ENCODE measurements at regions not wholly inside any gene's neighbourhood (a gene's known extent, or its start where the extent isn't known, plus 50 kb on each side); places are given as distances from the start of the nearest gene placed in this dataset.

DNA sequence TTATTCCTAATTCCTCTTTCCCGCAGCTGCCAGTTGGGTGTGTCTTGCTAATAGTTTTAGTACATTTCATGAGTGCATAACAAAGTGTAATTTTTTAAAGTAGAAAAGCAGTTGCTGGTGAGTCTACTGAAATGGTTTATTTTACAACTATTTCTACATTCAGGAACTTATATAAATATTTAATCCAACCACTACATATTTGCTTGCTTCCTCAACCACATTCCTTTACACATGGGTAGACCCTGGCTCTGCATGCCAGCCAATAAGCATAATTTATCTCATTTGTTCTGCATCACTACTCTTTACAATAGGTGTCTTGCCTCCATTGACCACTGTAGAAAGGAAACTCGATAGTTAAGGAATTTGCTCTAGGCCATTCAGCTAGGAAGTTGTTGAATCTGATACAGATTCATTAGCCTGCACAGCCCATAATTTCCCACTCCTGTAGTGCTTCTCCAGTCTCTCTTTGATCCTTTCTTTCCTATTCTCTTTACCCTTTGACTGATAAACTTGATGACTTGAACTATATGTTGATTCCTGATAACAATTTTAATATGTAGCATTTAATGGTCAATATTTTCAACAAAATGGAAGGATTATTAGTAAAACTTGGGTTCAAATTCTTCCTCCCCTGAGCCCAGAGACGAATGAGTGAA lies 342.5 kb upstream of the ACTBL2 start:
- peak; percentile 97 for DNase-seq

DNA sequence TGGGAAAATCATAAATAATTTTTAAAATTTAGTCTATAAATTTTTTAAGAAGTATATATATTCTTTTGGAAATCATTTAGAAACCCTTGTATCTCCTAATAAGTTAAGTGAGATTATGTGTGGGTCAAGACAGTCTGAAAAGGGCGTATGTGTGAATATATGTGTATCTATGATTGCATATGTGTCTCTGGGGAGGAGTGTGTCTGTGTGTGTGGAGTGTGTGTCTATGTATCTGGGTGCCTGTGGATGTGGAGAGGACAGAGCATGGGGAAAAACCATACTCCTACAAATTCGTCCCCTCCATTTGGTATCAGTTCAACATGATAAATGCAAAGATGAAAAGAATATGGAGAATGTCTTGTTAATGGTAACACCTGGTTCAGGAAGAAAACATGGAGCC lies 342.0 kb upstream of the ACTBL2 start:
- no peak for DNase-seq

DNA sequence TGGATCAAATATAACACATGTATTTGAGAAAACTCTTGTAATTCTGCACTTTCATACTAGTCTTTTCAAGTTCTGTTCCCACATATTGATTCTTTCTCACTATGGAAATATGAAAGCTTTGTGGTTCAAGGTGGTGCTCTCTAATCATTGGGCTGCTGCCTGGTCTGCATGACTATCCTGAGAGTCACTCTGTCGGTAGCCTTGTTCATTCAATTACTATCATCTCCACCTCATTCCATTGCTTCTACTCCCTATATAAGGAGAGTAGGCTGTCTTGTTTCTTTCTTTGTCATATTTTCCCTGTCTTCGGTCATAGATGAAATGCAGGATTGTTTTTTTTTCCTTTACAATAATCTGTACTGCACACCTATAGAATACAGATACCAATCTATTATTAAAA lies 341.4 kb upstream of the ACTBL2 start:
- peak; percentile 90 for DNase-seq

DNA sequence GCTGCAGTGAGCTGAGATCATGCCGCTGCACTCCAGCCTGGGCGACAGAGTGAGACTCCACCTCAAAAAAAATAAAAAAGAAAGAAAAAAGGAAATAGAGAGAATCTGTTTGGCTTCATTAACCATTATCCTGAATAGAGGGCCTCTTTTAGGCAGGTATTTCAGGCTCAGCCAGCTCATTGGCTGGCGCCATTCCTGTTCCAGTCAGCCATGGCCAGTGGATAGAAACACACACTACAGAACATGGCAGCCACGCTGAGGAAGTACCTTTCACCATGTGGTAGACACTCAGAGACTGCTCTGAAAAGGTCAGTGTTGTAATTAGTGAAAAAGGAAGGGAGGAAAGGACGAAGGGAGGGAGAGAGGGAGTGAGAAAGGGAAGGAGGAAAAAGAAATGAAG lies 340.0 kb upstream of the ACTBL2 start:
- DNase-seq, result no peak

DNA sequence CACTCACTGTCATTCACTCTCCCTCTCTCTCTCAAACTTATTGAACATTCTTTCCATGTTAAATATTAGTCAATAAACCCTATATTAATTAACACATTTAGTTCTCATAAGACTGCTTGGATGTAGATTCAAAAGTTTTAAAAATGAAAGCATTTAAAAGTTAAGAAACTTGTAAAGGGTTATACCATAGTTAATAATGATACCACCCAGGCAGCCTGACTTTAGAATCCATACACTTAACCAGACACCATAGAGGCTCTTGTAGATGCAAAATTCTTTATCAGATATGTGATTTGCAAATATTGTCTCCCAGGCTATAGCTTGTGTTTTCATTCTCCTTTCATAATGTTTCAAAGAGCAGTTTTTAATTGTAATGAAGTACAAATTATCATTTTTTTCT lies 335.8 kb upstream of the ACTBL2 start:
- DNase-seq, result no peak

DNA sequence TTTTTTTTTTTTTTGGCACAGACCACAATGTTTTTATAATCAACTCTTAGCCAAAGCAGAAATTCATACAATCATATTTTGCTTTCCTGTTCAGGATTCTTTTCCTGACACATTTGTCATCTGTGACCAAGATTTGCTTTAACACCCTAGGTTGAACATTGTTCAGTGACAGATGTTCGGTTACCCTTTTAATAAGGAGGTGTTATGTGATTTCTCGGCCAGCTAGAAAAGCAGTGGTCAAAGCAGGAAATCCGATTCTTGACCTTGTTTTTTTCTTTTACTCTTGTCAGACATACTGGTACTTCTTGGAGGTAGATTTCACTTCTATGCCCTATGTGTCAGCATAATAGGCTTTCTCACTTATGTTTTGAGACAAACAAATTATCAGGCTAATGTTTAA lies 335.3 kb upstream of the ACTBL2 start:
- no peak for DNase-seq

DNA sequence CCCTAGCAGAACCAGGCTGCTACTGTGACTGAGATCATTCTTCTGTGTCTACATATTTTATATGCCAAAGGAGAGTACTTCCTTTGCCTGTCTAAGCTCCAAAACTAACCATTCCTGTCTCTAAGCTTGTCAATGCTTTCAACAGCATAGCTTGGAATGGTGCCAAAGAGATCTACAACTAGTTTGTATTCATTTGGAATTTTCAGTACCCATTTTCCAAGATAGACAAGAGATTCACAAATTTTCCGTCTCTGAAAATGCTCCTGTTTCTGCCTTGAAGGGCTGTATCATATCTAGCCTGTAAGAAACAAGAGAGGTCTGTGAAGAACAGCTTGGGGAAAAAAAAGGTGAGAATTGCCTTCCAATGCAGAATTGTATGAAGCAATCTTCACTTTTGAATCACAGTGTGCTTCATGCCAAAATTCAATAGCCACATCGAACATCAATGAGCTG lies 334.4 kb upstream of the ACTBL2 start:
- peak; percentile 38 for DNase-seq

DNA sequence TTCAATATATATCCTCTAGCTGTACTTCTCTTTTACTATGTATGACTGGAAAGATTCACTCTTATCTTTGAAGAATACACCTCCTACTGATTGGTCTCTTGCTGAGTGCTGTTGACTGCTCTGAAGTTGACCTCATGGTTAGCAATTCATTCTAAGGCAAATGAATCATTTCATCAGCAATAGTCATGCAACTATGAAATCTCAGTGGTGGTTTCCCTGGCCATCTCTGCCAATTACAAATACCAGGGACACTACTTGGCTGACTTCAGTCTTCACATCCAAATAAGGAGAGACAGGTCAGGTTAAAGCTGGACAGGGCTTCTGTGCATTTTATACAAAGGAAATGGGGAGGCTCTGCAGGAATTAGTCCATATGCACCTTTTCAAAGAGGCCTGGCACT lies 333.5 kb upstream of the ACTBL2 start:
- DNase-seq, result peak; percentile 98

DNA sequence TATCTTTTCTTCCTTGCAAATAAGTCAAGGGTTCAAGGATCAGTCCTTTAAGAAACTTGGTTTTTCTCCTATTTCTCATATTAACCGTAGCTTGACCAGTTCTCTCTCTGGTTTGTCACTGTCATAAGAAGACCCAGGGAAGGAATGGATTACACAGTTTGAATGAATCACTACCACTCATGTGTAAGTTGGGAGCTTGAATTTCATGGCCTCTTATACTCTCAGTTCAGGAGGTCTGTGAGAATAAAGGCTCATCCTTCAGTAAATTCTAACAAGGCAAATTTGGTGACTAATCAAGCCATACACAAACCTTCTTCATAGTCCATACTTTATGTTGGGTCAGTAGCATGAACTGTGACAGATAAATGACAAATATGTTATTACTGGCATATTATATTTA lies 323.1 kb upstream of the ACTBL2 start:
- no peak for DNase-seq

DNA sequence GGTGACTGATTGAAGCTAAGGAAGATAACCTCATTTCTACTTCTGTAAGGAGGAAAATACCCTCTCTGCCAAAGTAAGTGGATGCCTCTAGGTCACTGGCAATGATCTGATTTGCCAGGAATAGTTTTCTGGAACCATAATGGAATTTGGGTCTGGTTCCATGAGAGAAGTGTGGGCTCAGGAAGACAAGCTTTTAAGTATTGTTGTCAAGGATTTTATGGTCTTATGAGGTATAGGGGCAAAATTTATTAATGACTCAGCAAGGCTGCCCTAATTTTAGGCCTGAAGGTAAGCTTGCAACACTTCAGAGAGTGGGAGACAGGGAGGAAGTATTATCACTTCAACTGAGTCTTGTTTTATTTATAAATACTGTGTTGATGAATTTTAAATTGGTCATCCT lies 322.6 kb upstream of the ACTBL2 start:
- no peak for DNase-seq

DNA sequence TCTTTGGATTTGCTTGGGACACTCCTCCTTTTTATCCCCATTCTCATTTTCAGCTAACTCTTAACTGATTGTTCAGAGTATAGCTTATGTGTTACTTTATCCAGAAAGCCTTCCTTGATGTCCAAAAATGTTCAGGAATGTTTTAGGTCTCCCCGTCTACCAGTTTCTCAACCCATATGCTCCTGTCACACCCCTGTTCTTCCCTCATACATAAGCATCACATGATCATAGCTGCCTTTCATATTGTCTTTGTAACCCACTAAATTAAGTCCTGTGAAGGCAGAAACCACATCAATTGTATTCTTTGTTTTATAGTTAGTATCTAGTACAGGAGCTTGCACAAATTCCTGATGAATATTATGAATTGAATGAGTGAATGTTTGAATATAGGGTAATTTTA lies 321.9 kb upstream of the ACTBL2 start:
- DNase-seq, result no peak

DNA sequence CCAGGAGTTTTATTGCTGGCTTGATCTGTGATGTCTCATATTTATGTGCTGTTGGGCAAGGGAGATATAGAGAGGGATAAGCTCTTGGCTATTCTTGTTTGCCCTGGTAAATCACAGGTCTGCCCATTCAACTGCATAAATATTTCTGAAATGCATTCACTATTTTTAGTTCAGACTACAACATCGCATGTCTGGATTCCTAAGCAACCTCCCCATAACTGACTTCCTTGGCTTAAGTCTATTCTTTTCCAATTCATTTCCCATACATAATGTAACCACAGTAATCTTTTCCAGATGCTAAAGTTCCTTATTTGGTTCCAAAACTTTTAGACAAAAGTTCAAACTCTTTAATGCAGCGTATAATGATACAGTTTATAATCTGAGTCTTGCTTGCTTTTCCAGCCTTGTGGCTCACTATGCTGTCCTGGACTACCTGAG lies 321.4 kb upstream of the ACTBL2 start:
- DNase-seq, result peak; percentile 66

DNA sequence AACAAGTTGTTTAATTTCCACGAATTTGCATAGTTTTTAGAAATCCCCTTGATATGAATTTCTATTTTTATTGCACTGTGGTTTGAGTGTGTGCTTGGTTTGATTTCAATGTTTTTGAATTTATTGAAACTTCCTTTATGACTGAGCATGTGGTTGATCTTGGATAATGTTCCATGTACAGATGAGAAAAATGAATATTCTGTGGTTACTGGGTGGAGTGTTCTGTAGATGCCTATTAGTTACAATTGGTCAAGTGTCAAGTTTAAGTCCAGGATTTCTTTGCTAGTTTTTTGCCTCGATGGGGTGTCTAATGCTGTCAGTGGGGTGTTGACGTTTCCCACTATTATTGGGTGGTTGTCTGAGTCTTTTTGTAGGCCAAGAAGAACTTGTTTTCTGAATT lies 319.5 kb upstream of the ACTBL2 start:
- DNase-seq, result no peak

DNA sequence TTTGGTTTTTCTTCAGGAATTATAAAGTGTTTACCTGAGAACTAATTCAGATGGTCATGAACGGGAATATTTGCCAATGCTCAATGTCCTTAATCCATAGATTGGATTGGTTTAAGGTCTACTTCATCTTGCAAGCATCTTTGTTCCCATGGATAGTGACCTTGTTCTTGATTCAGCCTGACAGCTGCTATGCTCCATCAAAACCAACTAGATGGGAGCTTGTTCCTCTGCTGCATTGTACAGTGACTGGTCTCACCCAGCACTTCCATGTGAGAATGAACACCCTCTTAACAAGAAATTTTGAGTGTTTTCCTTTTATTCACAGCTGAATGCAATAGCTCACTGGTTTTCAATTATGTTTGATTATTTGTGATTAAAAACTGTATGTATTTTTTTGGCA lies 312.6 kb upstream of the ACTBL2 start:
- DNase-seq, result no peak

DNA sequence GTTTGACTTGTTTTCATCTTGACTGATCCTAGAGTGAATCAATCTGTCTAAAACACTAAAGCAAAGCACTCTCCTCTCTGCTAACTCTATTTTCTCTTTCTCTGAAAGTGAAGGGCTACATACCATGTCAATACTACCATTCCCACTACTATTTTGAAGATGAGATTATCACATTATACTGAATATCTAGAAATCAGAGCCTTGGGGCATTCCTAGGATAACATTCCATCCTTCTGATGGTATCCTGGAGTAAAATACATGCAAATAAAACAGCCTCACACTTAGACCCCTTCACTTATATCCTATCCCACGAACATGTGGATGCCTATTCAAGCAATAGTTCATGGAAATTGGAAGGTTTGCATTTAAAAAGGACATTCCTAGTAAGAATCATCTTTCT lies 309.3 kb upstream of the ACTBL2 start:
- DNase-seq, result peak; percentile 58

DNA sequence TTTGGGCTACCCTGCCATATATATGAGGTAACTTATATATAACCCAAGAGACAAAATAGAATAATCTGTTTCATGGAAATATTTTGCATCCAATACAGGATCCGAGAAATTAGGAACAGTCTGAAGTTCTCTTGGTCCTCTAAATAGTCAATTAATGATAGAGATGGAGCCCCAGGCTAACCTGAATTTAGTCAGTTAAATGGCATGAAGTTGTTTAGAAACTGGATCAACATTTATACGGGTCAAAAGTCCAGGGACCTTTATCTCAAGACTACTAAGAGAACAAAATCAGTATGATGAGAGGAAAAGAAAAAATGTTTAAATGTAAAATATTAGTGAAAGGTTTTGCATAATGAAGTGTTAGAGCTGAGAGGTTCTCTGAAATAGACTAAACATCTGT lies 303.3 kb upstream of the ACTBL2 start:
- DNase-seq, result no peak

DNA sequence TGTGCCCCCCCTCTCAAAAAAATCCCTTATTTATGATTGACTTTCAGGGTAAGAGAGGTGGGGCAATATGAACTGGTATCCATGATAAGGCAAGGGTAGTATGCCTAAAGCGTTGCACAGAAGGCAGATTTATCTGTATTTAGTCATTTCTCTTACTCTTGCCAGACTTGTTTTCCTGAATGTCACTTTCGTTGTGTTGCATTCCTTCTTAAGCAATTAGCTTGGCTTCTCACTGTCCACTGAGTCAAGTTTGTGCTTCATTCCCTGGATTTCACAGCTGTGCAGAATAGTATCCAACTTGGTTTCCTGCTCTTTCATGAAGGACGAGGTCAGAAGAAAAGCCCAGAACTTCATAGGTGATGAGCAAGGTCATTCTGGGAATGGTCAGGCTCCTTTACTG lies 301.5 kb upstream of the ACTBL2 start:
- peak; percentile 38 for DNase-seq

DNA sequence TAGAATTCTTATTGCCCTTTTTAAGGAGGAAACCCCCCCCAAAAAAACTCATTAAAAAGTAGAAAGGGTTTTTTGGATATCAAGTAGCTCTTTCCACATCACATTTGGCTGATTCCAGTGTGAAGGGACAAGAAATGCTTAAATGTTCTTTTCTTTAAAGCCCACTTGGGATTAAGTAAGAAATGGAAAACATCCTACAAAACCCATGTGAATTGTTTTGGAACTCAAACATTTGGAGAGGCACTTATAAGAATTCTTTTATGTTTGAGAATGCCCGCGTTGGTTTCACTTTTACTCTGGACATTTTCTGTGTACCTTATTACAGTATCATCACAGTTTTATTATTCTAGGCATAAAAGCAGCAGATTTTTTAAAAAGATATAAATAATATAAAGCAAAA lies 301.1 kb upstream of the ACTBL2 start:
- DNase-seq, result peak; percentile 23

DNA sequence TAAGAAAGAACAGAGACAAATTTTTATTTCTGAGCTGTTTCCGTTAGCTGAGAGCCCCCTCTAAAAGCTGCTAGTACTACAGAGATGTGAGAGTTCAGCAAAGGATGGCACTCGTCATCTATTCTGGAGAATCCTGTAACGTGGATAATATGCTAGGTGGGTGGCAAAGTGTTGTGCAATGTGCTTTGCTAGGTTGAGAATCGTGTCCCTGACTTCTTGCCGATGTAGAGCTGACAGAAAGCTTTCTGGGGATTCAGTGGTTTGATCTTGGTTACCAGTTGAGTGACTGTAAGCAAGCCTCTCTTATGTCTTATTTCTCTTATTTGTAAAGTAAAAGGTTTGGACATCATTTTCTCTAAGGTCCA lies 298.3 kb upstream of the ACTBL2 start:
- no peak for DNase-seq

DNA sequence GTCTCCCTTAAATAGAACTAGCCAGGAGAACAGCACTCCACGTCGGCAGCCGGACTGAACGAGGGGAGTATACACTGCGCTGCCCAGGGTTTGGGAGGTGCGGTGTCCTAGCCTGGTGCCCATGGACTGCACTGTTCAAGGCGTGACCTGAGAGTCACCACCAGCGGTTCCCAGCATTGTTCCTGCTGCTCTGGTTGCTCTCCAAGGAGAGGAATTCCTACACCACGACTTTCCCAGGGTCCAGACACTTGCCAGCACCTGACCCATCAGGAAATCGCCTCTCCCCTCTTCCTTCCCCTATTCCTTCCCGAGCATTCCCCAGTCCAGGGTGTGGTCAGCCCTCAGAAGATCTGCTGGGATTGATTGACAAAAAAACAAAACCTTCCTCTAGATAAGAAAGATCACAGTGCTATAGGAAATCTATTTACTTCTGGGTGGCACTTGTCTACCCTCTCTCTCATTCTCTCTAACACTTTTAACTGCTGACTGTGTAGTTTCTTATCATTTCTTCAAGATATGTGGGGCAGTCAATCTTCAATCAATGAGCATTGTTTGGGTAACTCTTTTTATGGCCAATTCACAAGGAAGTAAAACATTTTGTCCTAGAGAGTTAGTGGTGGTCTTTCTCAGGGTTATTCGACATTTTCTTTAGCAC lies 297.8 kb upstream of the ACTBL2 start:
- DNase-seq, result peak; percentile 47

DNA sequence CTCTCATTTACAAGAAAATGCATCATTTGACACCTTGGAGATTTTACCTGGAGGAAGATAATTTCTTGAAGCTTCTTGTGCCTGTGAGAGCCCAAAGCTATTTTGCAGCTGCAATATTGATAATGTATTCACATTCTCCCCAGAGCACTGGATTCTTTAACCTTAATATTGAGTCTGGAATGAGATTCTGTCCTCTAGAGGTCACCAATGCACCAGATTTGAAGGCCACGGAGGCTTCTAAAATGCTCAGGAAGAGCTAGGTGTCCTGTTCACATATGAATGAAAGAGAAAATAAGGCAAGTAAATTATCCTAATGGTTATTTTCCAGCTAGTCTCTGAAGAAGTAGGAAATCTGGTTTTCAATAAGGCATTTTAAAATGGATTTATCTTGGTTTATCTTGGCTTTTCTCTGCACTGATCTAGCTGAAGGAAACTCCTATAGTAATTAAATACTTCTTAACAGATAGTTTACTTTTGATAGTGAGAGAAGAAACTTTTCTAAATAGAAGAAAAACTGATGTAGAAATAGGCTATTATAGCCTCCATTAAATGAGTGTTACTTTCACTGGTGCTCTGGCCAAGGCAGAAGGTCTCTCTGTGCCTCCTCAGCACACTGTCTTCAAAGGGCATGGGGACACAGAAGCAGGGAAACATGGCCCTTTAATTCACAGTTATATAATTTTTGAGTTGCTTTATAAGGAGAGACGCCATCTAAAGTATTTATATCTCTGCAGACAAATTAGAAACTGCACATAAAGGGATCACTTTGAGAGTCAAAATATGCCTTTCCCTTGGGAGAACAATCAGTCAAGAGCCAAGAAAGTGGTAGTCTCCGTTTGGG lies 297.0 kb upstream of the ACTBL2 start:
- peak; percentile 81 for DNase-seq

DNA sequence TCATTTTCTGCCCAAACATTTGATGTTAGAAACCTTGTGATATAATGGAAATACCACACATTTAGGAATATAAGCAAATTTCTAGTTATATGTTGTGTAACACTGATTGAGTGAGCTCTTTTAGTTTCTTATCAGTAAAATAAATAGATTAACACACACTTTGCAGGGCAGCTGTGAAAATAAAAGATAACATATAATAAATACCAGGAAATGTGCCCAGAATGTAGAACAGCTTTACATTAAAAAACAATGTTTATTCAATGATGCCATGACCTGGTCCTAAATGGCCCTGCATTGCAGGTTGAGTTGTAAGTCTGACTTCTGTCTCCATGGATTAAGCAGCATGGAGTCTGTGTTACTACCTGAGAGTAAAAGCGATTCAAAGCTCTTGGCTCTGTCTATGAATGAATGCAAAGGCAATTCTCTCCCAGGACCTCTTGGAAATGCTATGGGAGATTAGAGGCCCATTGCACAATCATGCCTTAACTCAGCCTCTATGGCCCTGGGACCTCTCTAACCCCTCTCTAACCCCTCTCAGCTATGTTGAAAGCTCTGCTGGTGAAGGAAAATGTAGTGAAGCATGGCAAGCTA lies 296.0 kb upstream of the ACTBL2 start:
- DNase-seq, result no peak

DNA sequence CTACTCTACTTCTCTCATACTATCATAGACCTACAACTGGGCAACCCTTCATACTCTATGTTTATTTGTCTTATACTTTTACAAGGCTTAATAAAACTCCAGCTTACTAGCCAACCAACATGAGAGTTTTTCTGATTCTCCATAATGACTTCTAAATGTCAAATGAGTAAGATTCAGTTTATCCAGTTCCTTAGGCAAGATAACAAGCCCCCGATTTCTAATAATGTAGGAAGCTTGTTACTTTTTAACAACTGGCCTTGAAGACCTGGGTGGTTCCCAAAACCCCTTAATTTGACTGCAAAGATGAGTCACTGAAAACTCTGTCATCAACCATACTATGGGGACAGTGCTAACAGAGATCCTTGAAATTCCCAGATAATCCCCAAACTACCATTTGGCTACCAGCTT lies 294.6 kb upstream of the ACTBL2 start:
- no peak for DNase-seq

DNA sequence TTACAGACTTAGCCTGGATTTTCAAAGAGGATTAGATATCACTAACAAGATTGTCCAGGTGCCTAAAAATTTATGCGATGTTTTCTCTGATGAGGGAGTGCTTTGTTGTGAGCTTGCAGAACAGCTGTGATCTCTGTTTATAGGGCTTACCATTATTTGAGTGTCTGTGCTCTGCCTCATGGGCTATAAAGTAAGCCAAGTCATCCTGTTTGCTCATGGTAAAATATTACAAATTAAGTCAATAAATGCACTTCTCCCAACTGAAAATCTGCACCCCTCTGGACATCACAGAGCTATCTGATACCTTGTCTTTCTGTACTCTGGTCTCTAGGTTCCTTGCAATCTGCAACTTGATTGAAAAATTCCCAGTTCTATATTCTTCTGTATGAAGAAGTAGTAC lies 293.4 kb upstream of the ACTBL2 start:
- DNase-seq, result no peak

All from EL (cell line).